ENCODE measurements at regions not wholly inside any gene's neighbourhood (a gene's known extent, or its start where the extent isn't known, plus 50 kb on each side); places are given as distances from the start of the nearest gene placed in this dataset.

- intact Hi-C loops (cut with DNase I; ENCODE audit: low total_unique reads): no loop called here
- H3K36me3 ChIP-seq: no peaks in the 10 kb centered on the region
- no peaks in the 10 kb centered on the region for H3K27me3 ChIP-seq (replicated peaks in 1 of 7)
- TF ChIP-seq POLR2A (IDR thresholded peaks at IDR 0.05): no peak
- TF ChIP-seq POLR2AphosphoS5 (IDR thresholded peaks at IDR 0.05): no peak
- TF ChIP-seq, protein P1, sequence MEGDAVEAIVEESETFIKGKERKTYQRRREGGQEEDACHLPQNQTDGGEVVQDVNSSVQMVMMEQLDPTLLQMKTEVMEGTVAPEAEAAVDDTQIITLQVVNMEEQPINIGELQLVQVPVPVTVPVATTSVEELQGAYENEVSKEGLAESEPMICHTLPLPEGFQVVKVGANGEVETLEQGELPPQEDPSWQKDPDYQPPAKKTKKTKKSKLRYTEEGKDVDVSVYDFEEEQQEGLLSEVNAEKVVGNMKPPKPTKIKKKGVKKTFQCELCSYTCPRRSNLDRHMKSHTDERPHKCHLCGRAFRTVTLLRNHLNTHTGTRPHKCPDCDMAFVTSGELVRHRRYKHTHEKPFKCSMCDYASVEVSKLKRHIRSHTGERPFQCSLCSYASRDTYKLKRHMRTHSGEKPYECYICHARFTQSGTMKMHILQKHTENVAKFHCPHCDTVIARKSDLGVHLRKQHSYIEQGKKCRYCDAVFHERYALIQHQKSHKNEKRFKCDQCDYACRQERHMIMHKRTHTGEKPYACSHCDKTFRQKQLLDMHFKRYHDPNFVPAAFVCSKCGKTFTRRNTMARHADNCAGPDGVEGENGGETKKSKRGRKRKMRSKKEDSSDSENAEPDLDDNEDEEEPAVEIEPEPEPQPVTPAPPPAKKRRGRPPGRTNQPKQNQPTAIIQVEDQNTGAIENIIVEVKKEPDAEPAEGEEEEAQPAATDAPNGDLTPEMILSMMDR (IDR thresholded peaks at IDR 0.05 in 8 of 11, conservative IDR thresholded peaks at IDR 0.05 in 3 of 11): no peak
- no peak overlapping the region for H3K27ac ChIP-seq
- H3K4me3 ChIP-seq: no peak overlapping the region
- 64 to 93% (median 85%) methylated on average over 2 of the region's 2 CpGs for WGBS, 5 donors
- peaks cover 0 to 13% (median 5%) of the 10 kb centered on the region in 8 donors for H3K9me3 ChIP-seq
- H3K4me1 ChIP-seq: no peaks in the 10 kb centered on the region
- no peak for DNase-seq
These were observed 335.2 kb downstream of the RND3 start for GRCh38 chr2:150152230-150152629.

GRCh38 chr2:150150144-150150543 lies 337.3 kb downstream of the RND3 start:
- H3K4me1 ChIP-seq: no peaks in the 10 kb centered on the region
- WGBS, 5 donors: 33 to 40% (median 37%) methylated on average over 2 of the region's 2 CpGs
- H3K9me3 ChIP-seq: peaks cover 0 to 33% (median 22%) of the 10 kb centered on the region in 8 donors
- H3K27ac ChIP-seq: no peak overlapping the region
- no peaks in the 10 kb centered on the region for H3K27me3 ChIP-seq (replicated peaks in 1 of 7)
- no peaks in the 10 kb centered on the region for H3K36me3 ChIP-seq
- DNase-seq: no peak
- intact Hi-C loops (cut with DNase I; ENCODE audit: low total_unique reads): no loop called here
- H3K4me3 ChIP-seq: no peak overlapping the region
- no peak for TF ChIP-seq POLR2A (IDR thresholded peaks at IDR 0.05)
- TF ChIP-seq POLR2AphosphoS5 (IDR thresholded peaks at IDR 0.05): no peak
- TF ChIP-seq, protein P1 (IDR thresholded peaks at IDR 0.05 in 8 of 11, conservative IDR thresholded peaks at IDR 0.05 in 3 of 11): no peak

DNA sequence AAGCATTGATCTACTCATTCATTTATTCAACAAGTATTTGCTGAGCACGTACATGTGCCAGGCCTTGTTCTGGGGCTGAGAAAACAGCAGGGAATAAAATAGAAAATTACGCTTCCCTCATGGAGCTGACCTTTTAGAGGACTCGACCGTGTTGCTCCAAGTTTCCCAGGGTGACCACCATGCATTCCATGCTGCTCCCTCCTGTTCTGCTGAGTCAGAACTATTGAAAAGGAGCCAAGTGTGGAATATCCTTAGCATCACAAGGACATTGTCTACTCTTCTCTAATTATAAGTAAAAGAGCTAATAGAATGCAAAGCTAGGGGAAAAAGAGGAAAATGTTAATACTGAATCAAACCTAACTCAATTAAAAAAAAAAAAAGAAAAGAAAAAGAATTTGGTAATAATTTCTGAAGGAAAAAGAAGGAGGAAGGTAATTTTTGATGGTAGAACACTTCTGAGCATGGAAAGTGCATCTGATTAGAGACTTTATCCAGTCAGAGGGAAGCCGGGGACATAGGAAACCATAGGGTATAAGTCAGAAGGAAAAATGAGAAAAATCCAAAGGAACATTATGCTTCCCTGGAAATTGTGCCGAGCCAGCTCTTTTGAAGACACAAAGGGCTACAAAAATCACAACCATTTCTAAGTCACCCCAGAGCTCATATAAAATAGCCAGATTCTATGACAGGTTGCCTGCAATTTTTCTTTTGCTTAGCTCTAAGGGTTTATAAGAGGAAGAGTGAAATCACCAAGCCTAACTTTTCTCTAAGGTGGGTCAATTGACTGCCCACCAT lies 339.4 kb downstream of the RND3 start:
- intact Hi-C loops (cut with DNase I; ENCODE audit: low total_unique reads): no loop called here
- no peaks in the 10 kb centered on the region for H3K4me1 ChIP-seq
- no peak for DNase-seq
- H3K36me3 ChIP-seq: no peaks in the 10 kb centered on the region
- no peak for TF ChIP-seq POLR2A (IDR thresholded peaks at IDR 0.05)
- TF ChIP-seq, protein P1 (IDR thresholded peaks at IDR 0.05 in 8 of 11, conservative IDR thresholded peaks at IDR 0.05 in 3 of 11): no peak
- no peak for TF ChIP-seq POLR2AphosphoS5 (IDR thresholded peaks at IDR 0.05)
- no peaks in the 10 kb centered on the region for H3K27me3 ChIP-seq (replicated peaks in 1 of 7)
- H3K9me3 ChIP-seq: peaks cover 0 to 33% (median 22%) of the 10 kb centered on the region in 8 donors
- no peak overlapping the region for H3K4me3 ChIP-seq
- WGBS, 5 donors: 83 to 91% (median 90%) methylated on average over 6 of the region's 6 CpGs
- no peak overlapping the region for H3K27ac ChIP-seq

DNA sequence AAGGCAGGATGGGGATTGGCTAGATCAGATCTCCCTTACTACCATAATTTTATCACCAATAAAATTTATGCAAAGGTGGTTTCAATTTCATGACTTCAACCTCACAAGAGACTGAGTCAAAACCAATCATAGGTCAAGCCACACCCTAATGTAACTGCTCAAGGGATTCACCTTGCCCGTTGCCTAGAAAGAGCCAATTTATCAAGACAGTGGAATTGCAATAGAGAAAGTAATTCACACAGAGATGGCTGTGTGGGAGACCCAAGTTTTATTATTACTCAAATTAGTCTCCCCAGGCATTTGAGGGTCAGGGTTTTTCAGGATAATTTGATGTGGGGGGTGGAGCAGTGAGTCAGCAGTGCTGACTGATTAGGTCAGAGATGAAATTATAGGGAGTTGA lies 340.6 kb downstream of the RND3 start:
- intact Hi-C loops (cut with DNase I; ENCODE audit: low total_unique reads): no loop called here
- no peaks in the 10 kb centered on the region for H3K36me3 ChIP-seq
- H3K4me3 ChIP-seq: no peak overlapping the region
- WGBS, 5 donors: 63 to 82% (median 68%) methylated on average over 1 of the region's 1 CpG
- no peak for TF ChIP-seq POLR2A (IDR thresholded peaks at IDR 0.05)
- no peak for TF ChIP-seq POLR2AphosphoS5 (IDR thresholded peaks at IDR 0.05)
- TF ChIP-seq, protein P1 (IDR thresholded peaks at IDR 0.05 in 8 of 11, conservative IDR thresholded peaks at IDR 0.05 in 3 of 11): no peak
- peaks cover 0 to 33% (median 22%) of the 10 kb centered on the region in 8 donors for H3K9me3 ChIP-seq
- no peaks in the 10 kb centered on the region for H3K4me1 ChIP-seq
- no peak for DNase-seq
- H3K27me3 ChIP-seq (replicated peaks in 1 of 7): no peaks in the 10 kb centered on the region
- H3K27ac ChIP-seq: no peak overlapping the region

Measured in spleen (tissue), 11 donors.